H1 (cell line): ENCODE measurements at regions not wholly inside any gene's neighbourhood (a gene's known extent, or its start where the extent isn't known, plus 50 kb on each side); places are given as distances from the start of the nearest gene placed in this dataset.

Source experiments
- CTCF ChIA-PET: fragments of 300-600 bp; sonication (Branson Sonifier 250); formaldehyde crosslinking; loops from one replicate; lab custom pipeline; 2021; ENCODE audit not compliant: partially characterized antibody; lab: Charles Lee
- POLR2A ChIA-PET: fragments of 300-600 bp; sonication (Branson Sonifier 250); formaldehyde crosslinking; loops from one replicate; lab custom pipeline; 2021; ENCODE audit warnings: inconsistent platforms; ENCODE audit not compliant: partially characterized antibody; lab: Charles Lee
- DNase-seq, 2 experiments: peaks; one replicate each; pipeline versions ENCODE4 v3.0.0 to v3.0.0-alpha.2; 2010 to 2022; ENCODE audit warnings: low spot score in 2 of 2, low read depth in 1 of 2, mixed read lengths in 1 of 2
- FAIRE-seq: peaks from 2 replicates; lab custom pipeline; 2011; peaks lifted over from hg19 to GRCh38; lab: Jason Lieb, UNC
- H2AFZ ChIP-seq: 2 replicates; pipeline ENCODE4 v1.8.1; 2012; ENCODE audit warnings: low read length, inconsistent platforms
- H2AK5ac ChIP-seq: 2 replicates; pipeline ENCODE4 v1.6.1; 2013; ENCODE audit warnings: low read depth, low read length
- H2BK120ac ChIP-seq: replicated peaks from 2 replicates; pipeline ENCODE3; 2013; ENCODE audit warnings: low read depth, low read length, inconsistent platforms
- H2BK12ac ChIP-seq: 2 replicates; pipeline ENCODE4 v1.6.1; 2013; ENCODE audit warnings: low read depth, low read length
- H2BK15ac ChIP-seq: 2 replicates; pipeline ENCODE4 v1.6.1; 2013; ENCODE audit warnings: low read length
- H2BK20ac ChIP-seq: 2 replicates; pipeline ENCODE4 v1.6.1; 2013; ENCODE audit warnings: low read length
- H2BK5ac ChIP-seq: 2 replicates; pipeline ENCODE4 v1.6.1; 2013; ENCODE audit warnings: low read depth, low read length
- H3K14ac ChIP-seq: 2 replicates; pipeline ENCODE4 v1.6.1; 2013; ENCODE audit warnings: inconsistent platforms; ENCODE audit not compliant: insufficient read length
- H3K18ac ChIP-seq: 2 replicates; pipeline ENCODE4 v1.6.1; 2013; ENCODE audit warnings: low read length; ENCODE audit errors: extremely low read depth
- H3K23ac ChIP-seq: 2 replicates; pipeline ENCODE4 v1.6.1; 2013; ENCODE audit warnings: inconsistent platforms; ENCODE audit not compliant: insufficient read length
- H3K23me2 ChIP-seq: 2 replicates; pipeline ENCODE4 v1.6.1; 2013; ENCODE audit warnings: low read depth, low read length
- H3K27ac ChIP-seq: 2 replicates; pipeline ENCODE4 v1.6.1; 2011; ENCODE audit warnings: low read depth, low read length, inconsistent platforms
- H3K27me3 ChIP-seq, 4 experiments: replicated peaks in 1 of 4; 1 replicate in 1 of 4; 2 replicates in 3 of 4; pipeline versions ENCODE4 v1.6.1 to v1.8.1; 2011 to 2013; ENCODE audit warnings: low read length in 3 of 4, mild to moderate bottlenecking in 3 of 4, inconsistent platforms in 2 of 4, mixed read lengths in 2 of 4, moderate library complexity in 1 of 4; ENCODE audit not compliant: control insufficient read depth in 3 of 4, insufficient read depth in 3 of 4; ENCODE audit errors: extremely low read depth in 1 of 4
- H3K36me3 ChIP-seq, 4 experiments: 2 replicates each; pipeline versions ENCODE4 v1.6.1 to v1.8.1; 2011 to 2013; ENCODE audit warnings: mild to moderate bottlenecking in 4 of 4, low read length in 3 of 4, moderate library complexity in 2 of 4, control low read depth in 1 of 4, inconsistent platforms in 1 of 4; ENCODE audit not compliant: insufficient read depth in 4 of 4, control insufficient read depth in 2 of 4
- H3K4ac ChIP-seq: replicated peaks from 2 replicates; pipeline ENCODE3; 2013; ENCODE audit warnings: low read length, low read depth, mixed read lengths, inconsistent platforms; ENCODE audit not compliant: insufficient read length
- H3K4me1 ChIP-seq, 4 experiments: replicated peaks in 1 of 4; 1 replicate in 1 of 4; 2 replicates in 3 of 4; pipeline versions ENCODE4 v1.6.1 to v1.8.1; 2011 to 2013; ENCODE audit warnings: low read length in 3 of 4, inconsistent platforms in 2 of 4, mixed read lengths in 1 of 4; ENCODE audit not compliant: insufficient read depth in 4 of 4, control insufficient read depth in 3 of 4
- H3K4me2 ChIP-seq, 2 experiments: 2 replicates each; pipeline versions ENCODE4 v1.6.1 to v1.8.1; 2011 to 2013; ENCODE audit warnings: low read depth in 2 of 2, low read length in 2 of 2, control low read depth in 1 of 2, inconsistent platforms in 1 of 2, mild to moderate bottlenecking in 1 of 2; ENCODE audit not compliant: insufficient read depth in 1 of 2
- H3K4me3 ChIP-seq, 4 experiments: fragments of 200-600, 300-600 bp in 1 of 4; sonication (generic), shearing (Covaris generic), sonication (Bioruptor Twin) in 1 of 4; 2 replicates each; pipeline versions ENCODE4 v1.5.1 to v1.8.1; 2011 to 2016; ENCODE audit warnings: low read length in 4 of 4, low read depth in 3 of 4, control low read depth in 2 of 4, inconsistent platforms in 2 of 4, mild to moderate bottlenecking in 2 of 4, mixed read lengths in 1 of 4, moderate library complexity in 1 of 4; ENCODE audit not compliant: insufficient read depth in 2 of 4; ENCODE audit errors: extremely low read depth in 1 of 4
- H3K56ac ChIP-seq: replicated peaks from 2 replicates; pipeline ENCODE3; 2013; ENCODE audit warnings: low read depth, mild to moderate bottlenecking, mixed read lengths, low read length, inconsistent platforms; ENCODE audit not compliant: insufficient read length
- H3K79me1 ChIP-seq: 2 replicates; pipeline ENCODE4 v1.6.1; 2013; ENCODE audit warnings: low read depth, low read length, control low read depth
- H3K79me2 ChIP-seq, 2 experiments: 2 replicates each; pipeline versions ENCODE4 v1.6.1 to v1.8.1; 2012 to 2013; ENCODE audit warnings: low read length in 2 of 2, mild to moderate bottlenecking in 2 of 2, inconsistent platforms in 1 of 2; ENCODE audit not compliant: insufficient read depth in 2 of 2, control insufficient read depth in 1 of 2
- H3K9ac ChIP-seq, 4 experiments: replicated peaks in 1 of 4; 1 replicate in 1 of 4; 2 replicates in 3 of 4; pipeline versions ENCODE4 v1.6.1 to v1.8.1; 2011 to 2013; ENCODE audit warnings: low read depth in 3 of 4, low read length in 3 of 4, control low read depth in 2 of 4, mild to moderate bottlenecking in 2 of 4, moderate library complexity in 2 of 4, inconsistent platforms in 1 of 4; ENCODE audit errors: extremely low read depth in 1 of 4
- H3K9me3 ChIP-seq, 2 experiments: 2 replicates each; pipeline versions ENCODE4 v1.6.1 to v1.8.1; 2012 to 2013; ENCODE audit warnings: mild to moderate bottlenecking in 2 of 2, moderate library complexity in 2 of 2, control low read depth in 1 of 2, inconsistent platforms in 1 of 2, low read depth in 1 of 2, low read length in 1 of 2, mixed read lengths in 1 of 2; ENCODE audit not compliant: insufficient read depth in 2 of 2
- H4K20me1 ChIP-seq, 2 experiments: replicated peaks in 1 of 2; 2 replicates each; pipeline versions ENCODE3 to v1.8.1; 2011 to 2013; ENCODE audit warnings: inconsistent platforms in 2 of 2, low read length in 2 of 2, mild to moderate bottlenecking in 1 of 2; ENCODE audit not compliant: insufficient read depth in 2 of 2, control insufficient read depth in 1 of 2
- H4K5ac ChIP-seq: 2 replicates; pipeline ENCODE4 v1.6.1; 2013; ENCODE audit warnings: low read length, low read depth, mixed read lengths, inconsistent platforms; ENCODE audit not compliant: insufficient read length
- H4K8ac ChIP-seq: 2 replicates; pipeline ENCODE4 v1.8.0; 2013; ENCODE audit warnings: mild to moderate bottlenecking, moderate library complexity, low read length, inconsistent platforms; ENCODE audit not compliant: insufficient read depth; ENCODE audit errors: extremely low read depth
- H4K91ac ChIP-seq: replicated peaks from 2 replicates; pipeline ENCODE3; 2013; ENCODE audit warnings: low read length, mixed read lengths, inconsistent platforms; ENCODE audit not compliant: insufficient read length
- CHD7 ChIP-seq: fragments of 300-600 bp; sonication (generic); IDR thresholded peaks from 2 replicates; pipeline ENCODE4 v1.7.1; 2012; ENCODE audit warnings: low read length, moderate library complexity, mild to moderate bottlenecking, inconsistent platforms; ENCODE audit not compliant: insufficient replicate concordance
- KDM5A ChIP-seq: fragments of 200-600 bp; IDR thresholded peaks from 2 replicates; pipeline ENCODE4 v1.7.1; 2012; ENCODE audit warnings: mild to moderate bottlenecking, low read length, inconsistent platforms, mixed read lengths

- H3K23ac ChIP-seq = no peak overlapping the region
- DNase-seq (no peak), FAIRE-seq (no peak)
- no peak overlapping the region for H2BK12ac ChIP-seq
- no peak overlapping the region for H4K5ac ChIP-seq
- H2BK5ac ChIP-seq = no peak overlapping the region
- peaks cover 0 to 3% of the 10 kb centered on the region in 2 experiments; a peak in 1 of 4 replicates for H3K9me3 ChIP-seq
- no peak overlapping the region for H4K8ac ChIP-seq
- no peaks in the 10 kb centered on the region for H3K4me1 ChIP-seq
- no peak overlapping the region for H3K4me3 ChIP-seq
- H4K91ac ChIP-seq = no peak overlapping the region
- ChIA-PET POLR2A (no interaction called here), CTCF (no interaction called here)
- no peak overlapping the region for H3K56ac ChIP-seq
- no peak overlapping the region for H3K4ac ChIP-seq
- no peak overlapping the region for H3K27ac ChIP-seq
- H2BK120ac ChIP-seq = no peak overlapping the region
- H3K9ac ChIP-seq = no peak overlapping the region
- no peak overlapping the region for H2BK20ac ChIP-seq
- H3K18ac ChIP-seq = no peak overlapping the region
- H3K23me2 ChIP-seq = no peaks in the 10 kb centered on the region
- H3K27me3 ChIP-seq = peaks cover 0 to 1% (median 0%) of the 10 kb centered on the region in 4 experiments; a peak in 1 of 7 replicates
- no peaks in the 10 kb centered on the region for H3K79me1 ChIP-seq
- no peak overlapping the region for H2AK5ac ChIP-seq
- no peaks in the 10 kb centered on the region for H3K36me3 ChIP-seq
- no peak overlapping the region for H2AFZ ChIP-seq
- no peak overlapping the region for H2BK15ac ChIP-seq
- no peak overlapping the region for H3K4me2 ChIP-seq
- no peak overlapping the region for H3K14ac ChIP-seq
- H4K20me1 ChIP-seq = no peaks in the 10 kb centered on the region
- no peaks in the 10 kb centered on the region for H3K79me2 ChIP-seq
- no peak for TF ChIP-seq CHD7
- TF ChIP-seq KDM5A = no peak
Observed at GRCh38 chr14:27314231-27314630, 716.4 kb upstream of the NOVA1 start.
